ENCODE measurements at regions not wholly inside any gene's neighbourhood (a gene's known extent, or its start where the extent isn't known, plus 50 kb on each side); places are given as distances from the start of the nearest gene placed in this dataset.

DNA sequence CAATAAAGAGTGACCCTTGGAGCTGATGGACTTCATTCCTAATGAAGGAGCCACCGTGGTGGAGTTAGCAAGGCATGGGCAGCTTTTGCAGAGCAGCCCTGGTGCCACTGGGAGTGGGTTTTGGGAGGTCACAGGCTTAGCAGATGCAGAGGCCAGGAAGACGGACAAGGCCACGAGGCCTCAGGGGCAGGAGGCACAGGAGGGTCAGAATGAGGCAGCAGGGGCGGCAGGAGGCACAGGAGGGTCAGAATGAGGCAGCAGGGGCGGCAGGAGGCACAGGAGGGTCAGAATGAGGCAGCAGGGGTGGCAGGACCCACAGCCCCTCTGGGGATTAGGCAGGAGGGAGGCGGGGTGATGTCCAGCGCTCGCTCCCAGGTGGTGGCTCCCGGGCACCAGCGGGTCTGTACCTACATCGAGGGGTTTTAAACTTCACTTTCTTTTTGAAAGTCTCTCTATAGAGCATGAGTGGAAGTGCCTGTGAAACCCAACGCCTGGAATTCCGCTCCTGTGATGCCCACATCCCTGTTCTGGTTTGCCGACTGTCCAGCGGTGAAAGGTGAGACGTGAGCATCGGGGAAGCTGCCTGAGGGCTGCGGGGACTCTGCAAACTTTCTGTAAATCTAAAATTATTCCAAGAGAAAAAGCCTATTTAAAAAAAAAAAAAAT is 521.6 kb downstream of the BRD1 start (continued):
- TF ChIP-seq, protein P1, sequence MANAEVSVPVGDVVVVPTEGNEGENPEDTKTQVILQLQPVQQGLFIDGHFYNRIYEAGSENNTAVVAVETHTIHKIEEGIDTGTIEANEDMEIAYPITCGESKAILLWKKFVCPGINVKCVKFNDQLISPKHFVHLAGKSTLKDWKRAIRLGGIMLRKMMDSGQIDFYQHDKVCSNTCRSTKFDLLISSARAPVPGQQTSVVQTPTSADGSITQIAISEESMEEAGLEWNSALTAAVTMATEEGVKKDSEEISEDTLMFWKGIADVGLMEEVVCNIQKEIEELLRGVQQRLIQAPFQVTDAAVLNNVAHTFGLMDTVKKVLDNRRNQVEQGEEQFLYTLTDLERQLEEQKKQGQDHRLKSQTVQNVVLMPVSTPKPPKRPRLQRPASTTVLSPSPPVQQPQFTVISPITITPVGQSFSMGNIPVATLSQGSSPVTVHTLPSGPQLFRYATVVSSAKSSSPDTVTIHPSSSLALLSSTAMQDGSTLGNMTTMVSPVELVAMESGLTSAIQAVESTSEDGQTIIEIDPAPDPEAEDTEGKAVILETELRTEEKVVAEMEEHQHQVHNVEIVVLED (CRISPR knock-in tag; IDR thresholded peaks at IDR 0.05; ENCODE audit: borderline replicate concordance), result no peak
- no peak for TF ChIP-seq WIZ (CRISPR knock-in tag; IDR thresholded peaks at IDR 0.05)
- no peak for TF ChIP-seq CEBPG (CRISPR knock-in tag; IDR thresholded peaks at IDR 0.05)
- no peak for TF ChIP-seq CCDC6 (CRISPR knock-in tag; IDR thresholded peaks at IDR 0.05)

DNA sequence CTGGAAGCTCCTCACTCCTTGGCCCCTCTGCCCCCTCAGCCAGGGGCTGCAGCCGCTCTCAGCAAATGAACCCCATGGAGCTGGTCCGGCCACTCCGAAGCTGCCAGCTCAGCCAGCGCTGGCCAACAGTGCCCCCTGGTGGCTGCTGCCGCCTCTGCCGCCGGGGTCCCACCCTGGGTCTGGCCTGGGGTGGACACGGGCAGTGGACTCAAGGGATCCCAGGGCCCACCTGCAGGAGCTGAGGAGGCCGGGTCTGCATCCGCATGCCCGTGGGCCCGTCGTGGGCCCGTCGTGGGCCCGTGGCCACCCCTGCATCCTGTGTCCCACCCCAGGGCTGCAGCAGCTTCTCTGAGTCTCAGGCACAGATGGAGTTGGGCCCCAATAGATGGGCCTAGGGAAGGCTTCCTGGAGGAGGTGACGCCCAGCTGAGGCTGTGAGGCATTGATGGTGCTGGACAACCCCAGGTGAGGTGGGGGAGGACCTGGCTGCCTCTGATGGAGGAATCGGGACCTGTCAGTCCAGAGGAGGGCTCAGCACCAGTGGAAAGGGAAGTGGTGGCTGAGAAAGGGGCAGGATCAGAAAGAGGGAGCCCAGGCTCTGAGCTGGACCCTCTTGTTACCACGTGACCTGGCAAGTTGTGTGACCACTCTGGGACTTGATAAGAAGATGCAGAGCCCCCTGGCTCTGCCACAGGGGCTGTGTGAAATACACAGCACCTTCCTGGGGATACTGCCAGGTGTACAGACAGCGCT is 522.3 kb downstream of the BRD1 start:
- peak; percentile 94 for ATAC-seq
- intact Hi-C loops (cut with micrococcal nuclease; ENCODE audit: unreplicated experiment), result loop anchor here (1.0 to 5.0 kb wide), 2 partner anchors 259 to 728 kb away; no protein-coding TSS in a partner anchor
- Histone ChIP-seq H3K79me2 (ENCODE audit: insufficient read depth, low read length) (no peaks in the 10 kb centered on the region), H3K4me3 (replicated peaks in 1 of 3; ENCODE audit: insufficient read depth in 1 of 3, low read depth in 2 of 3, low read length in 3 of 3) (peak overlapping the region in 1 of 3 experiments; percentile 28; a peak in 1 of 6 replicates), H2AFZ (ENCODE audit: low read length) (no peak overlapping the region), H3K4me1 (ENCODE audit: insufficient read depth, low read length) (no peaks in the 10 kb centered on the region), H4K20me1 (ENCODE audit: insufficient read depth, low read length) (no peaks in the 10 kb centered on the region), H3K27me3 (ENCODE audit: control insufficient read depth in 1 of 2, insufficient read depth in 2 of 2, low read length in 2 of 2) (peaks cover 7 to 70% of the 10 kb centered on the region in 2 experiments; a peak in 4 of 5 replicates), H3K9me3 (ENCODE audit: low read length) (no peaks in the 10 kb centered on the region), H3K27ac (ENCODE audit: extremely low read length, insufficient read depth, low read length) (no peak overlapping the region), H3K4me2 (ENCODE audit: low read depth, low read length) (peak overlapping the region; percentile 24; the same call in 1 of the 2 replicates), H3K36me3 (replicated peaks in 1 of 2; ENCODE audit: control insufficient read depth in 1 of 2, insufficient read depth in 2 of 2, low read length in 2 of 2) (no peaks in the 10 kb centered on the region), H3K9ac (ENCODE audit: insufficient read depth, low read depth, low read length) (no peak overlapping the region)
- WGBS (ENCODE audit: low lambda C conversion rate), result 30% methylated on average over 3 of the region's 20 CpGs
- in situ Hi-C loops (cut with HindIII; ENCODE audit: extremely low pct_ligation_motif_present, low pct_unique_long_range_greater_than_20kb), result loop anchor here (5.0 to 25.0 kb wide), 3 partner anchors 263 to 743 kb away; no protein-coding TSS in a partner anchor
- no TSS peak for BruUV-seq (replicated peaks)
- DNase-seq (ENCODE audit: low spot score), result peak; percentile 27
- POLR2A ChIA-PET, result no interaction called here
- FAIRE-seq, result no peak
- CTCF ChIA-PET (ENCODE audit: low intra/inter-chr PET ratio, low total read pairs), result interaction anchor here (1.1 to 1.7 kb wide), 6 partner anchors 255 to 730 kb away, joined by 3 to 26 read pairs (median 4); no protein-coding TSS in a partner anchor
- TF ChIP-seq, protein P2, sequence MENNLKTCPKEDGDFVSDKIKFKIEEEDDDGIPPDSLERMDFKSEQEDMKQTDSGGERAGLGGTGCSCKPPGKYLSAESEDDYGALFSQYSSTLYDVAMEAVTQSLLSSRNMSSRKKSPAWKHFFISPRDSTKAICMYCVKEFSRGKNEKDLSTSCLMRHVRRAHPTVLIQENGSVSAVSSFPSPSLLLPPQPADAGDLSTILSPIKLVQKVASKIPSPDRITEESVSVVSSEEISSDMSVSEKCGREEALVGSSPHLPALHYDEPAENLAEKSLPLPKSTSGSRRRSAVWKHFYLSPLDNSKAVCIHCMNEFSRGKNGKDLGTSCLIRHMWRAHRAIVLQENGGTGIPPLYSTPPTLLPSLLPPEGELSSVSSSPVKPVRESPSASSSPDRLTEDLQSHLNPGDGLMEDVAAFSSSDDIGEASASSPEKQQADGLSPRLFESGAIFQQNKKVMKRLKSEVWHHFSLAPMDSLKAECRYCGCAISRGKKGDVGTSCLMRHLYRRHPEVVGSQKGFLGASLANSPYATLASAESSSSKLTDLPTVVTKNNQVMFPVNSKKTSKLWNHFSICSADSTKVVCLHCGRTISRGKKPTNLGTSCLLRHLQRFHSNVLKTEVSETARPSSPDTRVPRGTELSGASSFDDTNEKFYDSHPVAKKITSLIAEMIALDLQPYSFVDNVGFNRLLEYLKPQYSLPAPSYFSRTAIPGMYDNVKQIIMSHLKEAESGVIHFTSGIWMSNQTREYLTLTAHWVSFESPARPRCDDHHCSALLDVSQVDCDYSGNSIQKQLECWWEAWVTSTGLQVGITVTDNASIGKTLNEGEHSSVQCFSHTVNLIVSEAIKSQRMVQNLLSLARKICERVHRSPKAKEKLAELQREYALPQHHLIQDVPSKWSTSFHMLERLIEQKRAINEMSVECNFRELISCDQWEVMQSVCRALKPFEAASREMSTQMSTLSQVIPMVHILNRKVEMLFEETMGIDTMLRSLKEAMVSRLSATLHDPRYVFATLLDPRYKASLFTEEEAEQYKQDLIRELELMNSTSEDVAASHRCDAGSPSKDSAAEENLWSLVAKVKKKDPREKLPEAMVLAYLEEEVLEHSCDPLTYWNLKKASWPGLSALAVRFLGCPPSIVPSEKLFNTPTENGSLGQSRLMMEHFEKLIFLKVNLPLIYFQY (CRISPR knock-in tag; IDR thresholded peaks at IDR 0.05; ENCODE audit: borderline replicate concordance), result no peak
- TF ChIP-seq, protein P3, sequence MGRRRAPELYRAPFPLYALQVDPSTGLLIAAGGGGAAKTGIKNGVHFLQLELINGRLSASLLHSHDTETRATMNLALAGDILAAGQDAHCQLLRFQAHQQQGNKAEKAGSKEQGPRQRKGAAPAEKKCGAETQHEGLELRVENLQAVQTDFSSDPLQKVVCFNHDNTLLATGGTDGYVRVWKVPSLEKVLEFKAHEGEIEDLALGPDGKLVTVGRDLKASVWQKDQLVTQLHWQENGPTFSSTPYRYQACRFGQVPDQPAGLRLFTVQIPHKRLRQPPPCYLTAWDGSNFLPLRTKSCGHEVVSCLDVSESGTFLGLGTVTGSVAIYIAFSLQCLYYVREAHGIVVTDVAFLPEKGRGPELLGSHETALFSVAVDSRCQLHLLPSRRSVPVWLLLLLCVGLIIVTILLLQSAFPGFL (CRISPR knock-in tag; IDR thresholded peaks at IDR 0.05), result no peak
- 0 out of 2 replicates have a peak, but pooled peaks have one; percentile 42 for TF ChIP-seq FOXO1 (CRISPR knock-in tag; IDR thresholded peaks at IDR 0.05)
- TF ChIP-seq TCF12 (IDR thresholded peaks at IDR 0.05), result no peak
- no peak for TF ChIP-seq TCF12 (CRISPR knock-in tag; IDR thresholded peaks at IDR 0.05)
- TF ChIP-seq SATB2 (CRISPR knock-in tag; IDR thresholded peaks at IDR 0.05), result no peak
- TF ChIP-seq, protein P4, sequence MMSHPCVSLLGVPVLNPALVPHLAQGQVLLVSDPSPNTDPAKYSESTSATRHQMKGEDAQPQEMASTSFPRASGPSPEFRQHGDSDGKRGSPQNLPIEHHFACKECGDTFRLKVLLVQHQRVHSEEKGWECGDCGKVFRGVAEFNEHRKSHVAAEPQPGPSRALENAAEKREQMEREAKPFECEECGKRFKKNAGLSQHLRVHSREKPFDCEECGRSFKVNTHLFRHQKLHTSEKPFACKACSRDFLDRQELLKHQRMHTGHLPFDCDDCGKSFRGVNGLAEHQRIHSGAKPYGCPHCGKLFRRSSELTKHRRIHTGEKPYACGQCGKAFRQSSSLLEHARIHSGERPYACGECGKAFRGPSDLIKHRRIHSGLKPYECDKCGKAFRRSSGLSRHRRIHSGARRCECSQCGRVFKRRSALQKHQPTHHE (CRISPR knock-in tag; IDR thresholded peaks at IDR 0.05; ENCODE audit: borderline replicate concordance), result no peak
- TF ChIP-seq GABPA (IDR thresholded peaks at IDR 0.05; ENCODE audit: low read depth, low read length), result no peak
- TF ChIP-seq GABPA (CRISPR knock-in tag; IDR thresholded peaks at IDR 0.05; ENCODE audit: low read depth), result no peak
- no peak for TF ChIP-seq MED13 (CRISPR knock-in tag; IDR thresholded peaks at IDR 0.05)

All from HepG2 (cell line).